Stimulated activated CD4-positive, alpha-beta T cell treated with anti-CD3 and anti-CD28 coated beads, Interleukin-1b, Interleukin-23, amount 100 ng/mL, for 1 hour (primary cell): ENCODE measurements at regions not wholly inside any gene's neighbourhood (a gene's known extent, or its start where the extent isn't known, plus 50 kb on each side); places are given as distances from the start of the nearest gene placed in this dataset.
"Not testable (repeated sequence)": the region's sequence is repeated elsewhere in the genome, so short reads cannot be mapped to it uniquely, and the experiment has no call there.

Source experiments
- DNase-seq, 2 donors: peaks; one replicate each; pipeline ENCODE4 v3.0.0-alpha.2; 2020; ENCODE audit warnings: low read depth in 2 of 2

GRCh38 chr1:238457610-238458009 lies 566.9 kb upstream of the ZP4 start:
- DNase-seq = no peak

- no peak for DNase-seq
Observed at GRCh38 chr1:238451781-238452310, 561.1 kb upstream of the ZP4 start.

- no peak for DNase-seq
Observed at GRCh38 chr1:238450976-238451375, 560.3 kb upstream of the ZP4 start.

DNA sequence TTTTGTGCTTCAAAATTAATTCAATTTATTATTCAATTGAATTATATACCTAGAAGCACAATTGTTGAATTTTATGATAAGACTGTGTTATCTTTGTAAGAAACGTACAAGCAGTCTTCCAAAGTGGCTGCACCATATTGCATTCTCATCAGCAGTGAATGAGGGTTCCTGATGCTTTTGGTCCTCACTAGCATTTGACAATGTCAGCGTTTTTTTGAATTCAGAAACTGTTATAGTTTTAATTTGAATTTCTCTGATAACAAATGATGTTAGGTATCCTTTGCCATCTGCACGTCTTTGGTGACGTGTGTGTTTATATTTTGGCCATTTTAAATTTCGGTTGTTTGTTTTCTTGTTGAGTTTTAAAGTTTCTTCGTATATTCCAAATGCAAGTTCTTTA lies 553.0 kb upstream of the ZP4 start:
- DNase-seq = no peak

GRCh38 chr1:238439511-238439910 lies 548.8 kb upstream of the ZP4 start:
- DNase-seq = no peak

- no peak for DNase-seq
Observed at GRCh38 chr1:238438311-238439270, 547.9 kb upstream of the ZP4 start.

DNA sequence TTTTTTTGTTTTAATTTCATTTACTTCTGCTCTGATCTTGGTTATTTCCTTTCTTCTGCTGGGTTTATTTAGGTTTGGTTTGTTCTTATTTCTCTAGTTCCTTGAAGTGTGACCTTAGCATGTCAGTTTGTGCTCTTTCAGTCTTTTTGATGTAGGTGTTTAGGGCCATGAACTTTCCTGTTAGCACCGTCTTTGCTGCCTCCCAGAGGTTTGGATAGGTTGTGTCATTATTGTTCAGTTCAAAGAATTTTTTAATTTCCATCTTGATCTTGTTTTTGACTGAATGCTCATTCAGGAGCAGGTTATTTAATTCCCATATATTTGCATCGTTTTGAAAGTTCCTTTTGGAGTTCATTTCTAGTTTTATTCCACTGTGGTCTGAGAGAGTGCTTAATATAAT lies 539.0 kb upstream of the ZP4 start:
- not testable (repeated sequence) for DNase-seq

DNA sequence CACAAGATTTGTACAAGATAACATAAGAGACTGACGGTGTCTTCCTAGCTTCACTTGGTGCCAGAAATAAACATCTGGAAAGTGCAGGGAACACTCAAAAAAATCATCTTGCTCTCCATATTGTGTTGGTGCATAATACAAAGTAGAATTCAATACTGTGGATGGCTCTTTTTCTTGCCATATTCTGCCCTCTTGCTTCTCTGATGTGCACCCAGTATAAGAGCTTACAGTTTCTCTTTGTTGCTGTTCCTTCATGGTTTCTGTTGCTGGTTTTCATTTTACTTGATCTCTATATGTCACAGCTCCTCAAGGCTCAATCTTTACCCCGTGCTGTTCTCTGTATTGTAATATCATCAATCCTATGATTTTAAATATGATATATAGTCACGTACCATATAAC lies 528.5 kb upstream of the ZP4 start:
- no peak for DNase-seq

DNA sequence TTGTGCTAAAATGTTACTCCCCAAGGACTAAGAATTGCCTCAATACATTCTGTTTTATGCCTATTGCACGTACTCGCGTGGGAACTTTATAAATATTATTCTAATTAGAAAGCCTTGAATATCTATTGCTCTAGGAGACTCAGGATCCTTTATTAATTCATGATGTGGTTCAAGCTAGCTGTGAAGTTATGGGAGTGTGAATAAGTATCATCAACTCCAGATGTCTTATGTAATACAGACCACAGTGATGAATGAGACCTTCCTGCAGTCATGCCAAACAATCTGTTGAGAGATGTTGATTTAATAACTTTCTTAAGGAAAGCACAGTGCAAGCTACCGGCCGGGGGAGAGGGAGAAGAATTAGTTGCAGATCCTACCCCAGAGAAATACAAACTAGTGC lies 519.2 kb upstream of the ZP4 start:
- no peak for DNase-seq

GRCh38 chr1:238409191-238409850 lies 518.6 kb upstream of the ZP4 start:
- no peak for DNase-seq

DNA sequence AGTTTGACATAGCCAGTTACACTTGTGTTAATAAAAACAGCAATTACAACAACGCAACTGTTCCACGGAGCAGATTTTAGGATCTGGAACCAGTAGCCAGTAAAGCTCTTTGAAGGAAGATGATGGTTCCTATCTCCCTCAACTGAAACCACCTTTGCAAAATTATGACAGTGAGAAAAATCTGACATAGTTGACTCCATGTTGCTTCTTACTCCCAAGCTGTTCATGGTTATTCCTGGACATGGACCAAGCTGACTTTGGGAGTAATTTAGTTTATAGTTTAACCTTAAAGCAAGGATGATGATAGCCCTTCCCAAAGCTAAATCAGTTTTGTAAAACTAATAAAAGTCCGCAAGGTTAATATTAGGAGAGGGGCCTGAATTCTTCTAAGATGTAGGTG lies 518.0 kb upstream of the ZP4 start:
- no peak for DNase-seq

DNA sequence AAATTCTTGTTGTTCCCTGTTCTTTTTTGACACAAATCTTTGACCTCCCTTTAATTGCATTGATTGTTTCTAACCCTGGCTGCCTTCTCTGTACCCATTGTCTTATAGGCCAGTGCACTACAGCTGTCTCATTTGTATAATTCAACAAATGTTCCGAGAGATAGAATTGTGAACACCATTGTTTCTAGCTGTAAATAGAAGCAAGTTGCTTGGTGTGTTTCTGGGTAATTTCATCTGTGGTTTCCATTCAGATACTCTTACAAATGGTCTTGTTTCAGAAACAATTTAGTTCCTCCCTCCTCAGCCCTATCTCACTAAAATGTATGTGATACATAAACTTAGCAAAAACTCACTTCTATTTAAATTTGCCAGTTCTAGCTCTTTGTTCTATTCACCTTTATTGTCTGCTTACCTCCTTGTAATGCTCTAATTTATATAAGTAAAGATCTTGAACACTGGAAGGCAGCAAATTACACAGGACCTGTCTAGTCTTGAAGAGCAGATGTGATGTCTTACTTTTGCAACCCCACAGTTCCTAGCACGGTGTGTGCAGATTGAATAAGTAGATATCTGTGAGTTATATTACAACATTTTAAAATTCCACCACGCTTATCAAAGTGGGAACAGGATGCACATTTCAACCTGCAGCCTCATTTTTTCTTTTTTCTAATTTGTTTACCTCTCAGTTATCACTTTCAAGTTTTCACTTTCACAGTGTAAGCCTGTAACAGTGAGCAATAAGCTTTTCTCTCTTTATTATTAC lies 515.6 kb upstream of the ZP4 start:
- DNase-seq = no peak

DNA sequence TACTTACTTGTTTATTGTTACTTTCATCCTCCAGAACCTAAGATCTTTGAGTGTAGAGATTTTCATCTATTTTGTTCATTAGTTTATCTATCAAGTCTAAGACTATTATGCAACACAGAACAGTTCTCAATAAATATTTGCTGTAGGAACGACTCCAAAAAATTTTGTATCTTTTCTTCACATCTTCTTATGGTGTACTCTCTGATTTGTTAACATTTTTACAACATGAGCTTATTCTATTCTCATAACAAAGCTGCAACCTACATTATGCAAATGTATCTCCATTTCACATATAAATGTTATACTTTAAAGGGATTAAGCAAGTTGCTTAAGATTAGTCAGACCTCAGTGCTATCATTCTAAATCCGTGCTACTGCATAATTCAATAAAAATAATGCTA lies 514.2 kb upstream of the ZP4 start:
- DNase-seq = no peak

DNA sequence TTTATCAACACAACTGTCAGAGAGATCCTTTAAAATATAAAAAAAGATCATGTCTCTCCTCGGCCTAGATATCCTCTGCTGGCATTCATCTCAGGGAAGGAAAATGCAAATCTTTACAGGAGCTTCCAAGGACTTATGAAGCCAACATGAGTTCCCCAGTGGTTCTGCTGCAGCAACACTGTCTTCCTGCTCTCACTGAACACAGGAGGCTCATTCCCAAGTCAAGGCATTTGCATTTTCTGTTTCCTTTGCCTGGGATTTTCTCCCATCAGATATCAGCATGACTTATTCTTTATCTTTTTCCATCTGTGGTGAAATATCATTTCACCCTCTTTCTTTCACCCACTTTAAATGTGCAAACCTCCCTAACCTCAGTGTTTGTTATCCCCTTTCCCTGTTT lies 513.8 kb upstream of the ZP4 start:
- no peak for DNase-seq

GRCh38 chr1:238401144-238401543 lies 510.4 kb upstream of the ZP4 start:
- no peak for DNase-seq

GRCh38 chr1:238399558-238399957 lies 508.8 kb upstream of the ZP4 start:
- no peak for DNase-seq

DNA sequence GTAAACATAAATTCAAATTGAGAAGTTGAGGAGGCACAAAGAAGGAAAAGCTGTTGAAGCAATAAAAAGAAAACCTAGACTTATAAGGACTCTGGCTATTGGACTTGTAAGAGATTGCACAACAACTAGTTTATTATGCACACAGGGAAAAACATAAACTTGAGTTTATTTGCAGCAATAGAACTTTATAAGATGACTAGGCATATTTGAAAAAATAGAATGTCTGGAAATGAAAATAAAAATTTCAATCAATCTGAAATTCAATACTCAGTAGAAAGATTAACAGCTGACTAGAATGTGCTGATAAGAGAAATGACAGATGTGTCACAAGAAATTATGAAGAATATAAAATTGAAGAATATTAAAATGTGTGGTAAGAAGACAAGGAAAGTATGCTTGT lies 505.4 kb upstream of the ZP4 start:
- DNase-seq = no peak

DNA sequence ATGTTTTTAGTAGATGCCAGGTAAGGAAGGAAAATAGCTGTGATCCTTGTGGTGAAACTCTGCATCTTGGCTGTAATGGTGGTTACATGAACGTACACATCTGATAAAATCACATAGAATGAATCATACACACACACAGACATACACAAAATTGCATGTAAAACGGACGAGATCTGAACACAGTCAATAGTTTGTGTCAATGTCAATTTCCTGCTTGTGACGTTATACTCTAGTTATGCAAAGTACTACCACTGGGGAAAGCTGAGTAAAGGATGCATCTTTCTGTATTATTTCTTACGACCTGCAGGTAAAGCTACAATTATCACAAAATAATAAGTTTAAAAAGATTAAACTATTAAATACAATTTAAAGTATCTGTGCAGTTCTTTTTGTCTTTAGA lies 493.7 kb upstream of the ZP4 start:
- DNase-seq = no peak

DNA sequence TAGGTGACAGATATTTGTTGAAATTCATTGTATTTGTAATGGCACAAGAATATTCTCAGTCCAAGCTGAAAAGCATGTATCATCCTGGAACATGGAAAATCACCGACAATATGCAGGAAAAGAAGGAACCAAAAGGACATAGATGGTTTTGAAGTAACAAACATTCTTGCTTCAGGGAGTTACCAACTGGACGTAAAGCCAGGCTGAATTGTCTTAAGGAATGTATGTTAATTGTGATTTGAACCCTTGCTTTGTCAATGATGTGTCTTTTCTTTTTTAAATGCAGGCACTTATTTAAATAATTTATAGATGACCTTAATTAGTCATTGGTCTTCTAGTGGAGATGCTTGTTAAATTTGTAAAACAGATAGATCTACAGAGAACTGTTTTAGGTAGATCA lies 489.4 kb upstream of the ZP4 start:
- no peak for DNase-seq

DNA sequence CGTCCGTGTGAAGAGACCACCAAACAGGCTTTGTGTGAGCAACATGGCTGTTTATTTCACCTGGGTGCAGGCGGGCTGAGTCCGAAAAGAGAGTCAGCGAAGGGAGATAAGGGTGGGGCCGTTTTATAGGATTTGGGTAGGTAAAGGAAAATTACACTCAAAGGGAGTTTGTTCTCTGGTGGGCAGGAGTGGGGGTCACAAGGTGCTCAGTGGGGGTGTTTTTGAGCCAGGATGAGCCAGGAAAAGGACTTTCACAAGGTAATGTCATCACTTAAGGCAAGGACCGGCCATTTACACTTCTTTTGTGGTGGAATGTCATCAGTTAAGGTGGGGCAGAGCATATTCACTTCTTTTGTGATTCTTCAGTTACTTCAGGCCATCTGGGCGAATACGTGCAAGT lies 488.7 kb upstream of the ZP4 start:
- DNase-seq = not testable (repeated sequence)

- no peak for DNase-seq
Observed at GRCh38 chr1:238377280-238377919, 486.7 kb upstream of the ZP4 start.

DNA sequence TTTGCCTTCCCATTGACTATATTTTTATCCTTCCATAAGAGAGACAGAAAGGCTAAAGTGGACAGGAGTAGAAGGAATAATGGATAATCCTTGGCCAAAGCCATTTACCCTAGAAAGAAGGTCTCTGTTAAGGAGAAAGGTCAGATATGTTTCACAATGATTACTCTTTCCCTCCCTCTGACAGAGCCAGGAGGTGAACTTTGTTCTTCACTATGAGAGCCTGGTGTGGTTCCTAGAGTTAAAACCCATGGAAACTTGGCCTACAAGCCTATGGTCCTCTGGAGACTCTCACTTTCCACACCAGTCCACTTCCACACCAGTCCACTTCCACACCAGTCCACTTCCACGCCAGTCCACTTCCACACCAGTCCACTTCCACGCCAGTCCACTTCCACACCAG lies 479.9 kb upstream of the ZP4 start:
- no peak for DNase-seq
